Activated CD4-positive, alpha-beta T cell treated with anti-CD3 and anti-CD28 coated beads, Interleukin-10, Interleukin-2, amounts not matched to agents 100 ng/mL and 50 ng/mL, durations not matched to agents 16 hours and 8 hours (primary cell): ENCODE measurements at regions not wholly inside any gene's neighbourhood (a gene's known extent, or its start where the extent isn't known, plus 50 kb on each side); places are given as distances from the start of the nearest gene placed in this dataset.
"Not testable (repeated sequence)": the region's sequence is repeated elsewhere in the genome, so short reads cannot be mapped to it uniquely, and the experiment has no call there.

Experiments used
- DNase-seq: peaks from one replicate; pipeline ENCODE4 v3.0.0-alpha.2; 2020

- no peak for DNase-seq
These were observed 73.7 kb upstream of the PRR5 start for GRCh38 chr22:44628273-44628672.

GRCh38 chr22:44627521-44628139 is 74.4 kb upstream of the PRR5 start:
- no peak for DNase-seq

DNA sequence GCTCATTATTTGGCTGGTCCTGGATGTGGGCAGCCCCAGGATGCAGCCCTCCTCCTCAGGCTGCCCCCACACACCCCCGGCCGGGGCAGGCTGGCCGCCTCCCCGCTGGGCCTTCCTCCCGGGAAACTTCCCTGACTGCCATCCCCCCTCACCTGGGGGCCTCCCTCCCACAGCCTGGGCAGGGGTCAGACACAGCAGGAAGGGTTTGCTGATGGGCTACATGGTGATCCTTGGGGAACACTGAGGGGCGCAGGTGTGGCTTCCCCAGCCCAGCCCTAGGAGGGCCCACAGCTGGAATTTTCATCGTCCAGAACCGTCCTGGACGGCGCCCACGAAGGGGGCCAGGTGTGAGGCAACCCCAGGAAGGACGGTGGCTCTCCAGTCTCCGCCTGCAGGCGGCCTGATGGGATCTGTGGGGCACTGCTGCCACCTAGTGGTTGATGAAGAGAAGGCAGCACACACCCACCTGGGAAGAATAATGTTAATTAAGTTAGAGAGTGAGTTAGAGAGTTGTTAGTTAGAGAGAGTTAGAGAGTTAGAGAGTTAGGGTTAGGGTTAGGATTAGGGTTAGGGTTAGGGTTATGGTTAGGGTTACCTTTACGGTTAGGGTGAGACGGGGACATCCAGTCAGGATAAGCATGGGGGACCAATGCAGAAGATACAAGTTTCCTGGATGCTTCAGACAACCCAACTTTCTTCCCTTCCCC is 75.9 kb upstream of the PRR5 start:
- peak; percentile 80 for DNase-seq

GRCh38 chr22:44625421-44625760 is 76.6 kb upstream of the PRR5 start:
- DNase-seq: no peak

- no peak for DNase-seq
These were observed 77.1 kb upstream of the PRR5 start for GRCh38 chr22:44624689-44625420.

- DNase-seq: no peak
These were observed 78.1 kb upstream of the PRR5 start for GRCh38 chr22:44623771-44624510.

DNA sequence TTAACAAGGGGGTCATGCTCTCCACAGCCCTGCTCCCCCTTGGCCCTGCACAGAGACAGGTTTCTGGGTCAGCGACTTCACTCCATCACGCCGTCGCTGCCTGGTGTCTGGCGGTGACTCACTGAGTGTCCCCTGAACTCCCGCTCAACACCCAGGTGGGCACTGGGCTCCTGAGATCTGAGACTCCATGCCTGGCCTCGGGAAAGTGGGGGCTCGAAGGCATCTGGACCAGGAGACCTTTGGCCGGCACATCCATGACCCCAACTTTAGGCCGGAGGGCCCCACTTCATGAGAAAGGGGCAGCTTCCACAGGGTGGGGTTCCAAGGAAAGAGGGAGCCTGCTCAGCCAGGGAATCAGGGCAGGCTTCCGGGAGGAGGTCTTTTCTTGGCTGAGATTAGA is 79.3 kb upstream of the PRR5 start:
- no peak for DNase-seq

GRCh38 chr22:44622147-44622427 is 79.9 kb upstream of the PRR5 start:
- DNase-seq: peak; percentile 10

DNA sequence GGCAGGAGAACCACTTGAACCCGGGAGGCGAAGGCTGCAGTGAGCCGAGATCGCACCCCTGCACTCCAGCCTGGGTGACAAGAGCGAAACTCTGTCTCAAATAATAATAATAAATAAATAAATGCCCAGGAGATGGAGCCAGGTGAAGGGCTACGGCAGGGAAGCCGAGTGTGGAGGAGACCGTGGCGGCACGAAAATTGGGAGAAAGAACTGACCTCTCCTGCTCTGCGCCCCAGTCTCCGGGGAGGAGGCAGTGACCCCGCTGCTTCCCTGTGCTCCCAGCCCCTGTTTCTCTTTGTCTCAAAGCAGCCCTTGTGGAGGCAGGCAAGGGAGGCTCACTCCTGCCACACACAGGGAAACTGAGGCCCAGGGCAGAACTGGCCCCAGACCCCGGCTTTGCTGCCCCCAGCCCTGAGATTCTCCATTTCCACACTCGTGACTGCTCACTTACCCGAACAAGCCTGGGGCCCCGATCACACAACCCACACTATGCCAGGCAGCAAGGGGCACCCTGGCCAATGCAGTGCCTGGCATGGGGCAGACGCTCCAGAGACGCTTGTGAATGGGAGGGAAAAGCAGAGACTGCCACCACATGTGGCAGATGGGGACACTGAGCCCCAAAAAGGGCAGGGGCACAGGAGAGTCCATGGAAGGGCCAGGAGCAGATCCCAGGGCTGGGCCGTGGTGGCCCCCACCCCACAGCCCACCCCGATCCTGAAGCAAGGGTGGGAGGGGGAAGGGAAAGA is 80.4 kb upstream of the PRR5 start:
- no peak for DNase-seq

DNA sequence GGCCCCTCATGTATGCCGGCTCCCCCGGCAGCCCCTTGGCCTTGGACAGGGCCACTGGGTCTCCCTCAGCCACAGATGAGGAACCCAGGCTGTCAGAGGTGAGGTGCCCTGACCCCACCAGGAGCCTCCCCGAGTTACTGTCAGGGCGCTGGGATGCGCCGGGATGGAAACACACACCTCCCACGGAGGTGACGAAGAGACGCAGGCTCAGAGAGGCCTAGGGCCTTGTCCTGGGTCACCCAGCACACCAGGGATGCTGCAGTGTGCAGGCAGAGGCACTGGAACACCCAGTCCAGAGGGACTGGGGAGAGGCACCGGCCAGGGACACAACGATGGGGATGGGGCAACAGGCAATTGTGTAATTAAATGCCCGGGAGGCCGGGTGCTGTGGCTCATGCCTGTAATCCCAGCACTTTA is 81.2 kb upstream of the PRR5 start:
- DNase-seq: no peak

DNA sequence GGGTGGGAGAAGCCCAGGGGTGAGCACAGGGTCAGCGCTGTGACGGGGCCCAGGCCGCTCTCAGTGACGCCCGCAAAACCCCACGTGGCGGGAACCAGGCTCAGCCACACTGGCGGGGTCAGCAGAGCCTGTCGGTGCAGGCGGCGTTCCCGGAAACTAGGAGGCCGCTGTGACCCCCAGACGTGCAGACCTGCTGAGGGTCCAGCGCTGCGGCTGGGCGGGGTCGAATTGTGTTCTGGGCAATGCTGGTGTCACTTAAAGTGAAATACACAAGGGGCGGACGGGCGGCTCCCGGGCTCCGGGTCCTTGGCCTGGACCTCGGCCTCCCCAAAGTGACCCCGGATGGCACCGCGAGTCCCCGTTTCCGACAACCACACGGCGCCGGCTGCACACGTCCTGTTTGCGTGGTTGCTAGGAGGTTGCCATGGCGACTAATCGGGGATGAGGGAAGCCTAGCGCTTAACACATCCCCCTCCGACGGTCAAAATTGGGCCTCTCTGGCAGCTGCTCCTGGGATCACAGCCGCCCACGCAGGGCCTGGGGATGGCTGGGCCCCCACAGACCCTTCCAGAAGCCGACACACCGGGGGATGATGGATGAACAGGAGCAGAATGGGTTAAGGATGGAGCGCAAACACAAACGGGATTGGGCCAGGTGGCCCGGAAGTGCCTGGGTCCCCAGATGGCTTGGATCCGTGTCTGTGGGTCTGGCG is 81.7 kb upstream of the PRR5 start:
- peak; percentile 79 for DNase-seq

DNA sequence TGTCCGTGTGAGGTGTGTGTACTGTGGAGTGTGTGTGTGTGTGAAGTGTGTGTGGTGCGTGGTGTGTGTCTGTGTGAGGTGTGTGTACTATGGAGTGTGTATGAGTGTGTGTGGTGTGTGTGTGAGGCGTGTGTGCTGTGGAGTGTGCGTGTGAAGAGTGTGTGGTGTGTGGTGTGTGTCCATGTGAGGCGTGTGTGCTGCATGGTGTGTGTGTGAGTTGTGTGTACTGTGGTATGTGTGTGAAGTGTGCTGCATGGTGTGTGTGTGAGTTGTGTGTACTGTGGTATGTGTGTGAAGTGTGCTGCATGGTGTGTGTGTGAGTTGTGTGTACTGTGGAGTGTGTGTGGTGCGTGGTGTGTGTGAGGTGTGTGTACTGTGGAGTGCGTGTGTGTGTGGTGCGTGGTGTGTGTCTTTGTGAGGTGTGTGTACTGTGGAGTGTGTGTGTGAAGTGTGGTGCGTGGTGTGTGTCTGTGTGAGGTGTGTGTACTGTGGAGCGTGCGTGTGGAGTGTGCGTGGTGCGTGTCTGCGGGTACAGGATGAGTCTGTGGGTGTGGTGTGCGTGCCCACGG is 82.4 kb upstream of the PRR5 start:
- DNase-seq: not testable (repeated sequence)

GRCh38 chr22:44618910-44619309 is 83.1 kb upstream of the PRR5 start:
- not testable (repeated sequence) for DNase-seq

GRCh38 chr22:44618400-44618799 is 83.6 kb upstream of the PRR5 start:
- no peak for DNase-seq

GRCh38 chr22:44617828-44618227 is 84.2 kb upstream of the PRR5 start:
- no peak for DNase-seq

DNA sequence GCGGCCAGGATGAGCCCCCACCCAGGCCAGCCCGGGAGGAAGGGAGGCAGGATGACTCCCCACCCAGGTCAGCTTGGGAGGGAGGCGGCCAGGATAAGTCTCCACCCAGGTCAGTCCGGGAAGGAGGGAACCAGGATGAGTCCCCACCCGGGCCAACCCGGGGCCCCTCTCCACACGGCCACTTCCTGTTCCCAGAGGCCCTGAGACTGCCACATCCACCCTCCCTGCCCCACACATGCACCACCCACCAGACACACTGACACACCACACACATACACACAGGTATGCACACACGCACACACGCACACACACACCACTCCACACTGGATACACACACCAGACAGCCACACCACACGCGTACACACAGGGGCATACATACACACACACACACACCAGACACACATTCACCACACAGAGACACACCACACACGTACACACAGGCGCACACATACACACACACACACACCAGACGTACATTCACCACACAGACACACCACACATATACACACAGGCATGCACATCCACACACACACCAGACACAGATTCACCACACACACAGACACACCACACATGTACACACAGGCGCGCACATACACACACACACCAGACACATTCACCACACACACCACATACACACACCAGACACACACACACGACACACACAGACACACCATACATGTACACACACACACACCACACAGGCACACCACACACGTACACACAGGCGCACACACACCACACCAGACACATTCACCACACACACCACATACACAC is 84.9 kb upstream of the PRR5 start:
- DNase-seq: no peak

- DNase-seq: no peak
These were observed 85.5 kb upstream of the PRR5 start for GRCh38 chr22:44616461-44616860.

DNA sequence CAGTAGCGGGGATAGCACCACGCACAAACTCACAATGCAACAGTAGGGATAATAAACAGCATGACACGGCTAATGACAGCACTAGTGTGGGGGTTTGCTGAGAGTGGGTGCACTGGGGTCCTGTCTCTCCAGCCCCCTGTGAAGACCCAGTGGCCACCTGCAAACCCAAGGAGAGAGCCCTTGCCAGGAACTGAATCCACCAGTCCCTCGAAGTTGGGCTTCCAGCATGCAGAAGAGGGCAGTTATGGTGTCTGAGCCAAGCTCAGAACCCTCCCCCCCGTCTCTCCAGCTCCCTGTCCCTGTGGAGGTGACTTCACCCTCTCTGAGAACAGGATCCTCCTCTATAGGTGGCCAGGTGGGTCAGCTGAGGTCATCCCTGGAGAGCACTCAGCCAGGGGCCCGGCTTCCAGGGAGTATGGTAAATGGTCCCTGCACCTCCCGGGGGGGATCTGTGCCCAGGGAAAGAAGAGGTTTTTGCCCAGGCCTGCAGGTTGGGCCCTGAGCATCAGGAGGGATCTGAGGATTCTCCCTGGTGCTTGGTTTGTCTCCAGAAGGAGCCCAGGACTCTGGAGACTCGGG is 86.3 kb upstream of the PRR5 start:
- no peak for DNase-seq

GRCh38 chr22:44615146-44615545 is 86.9 kb upstream of the PRR5 start:
- no peak for DNase-seq

- DNase-seq: no peak
These were observed 88.8 kb upstream of the PRR5 start for GRCh38 chr22:44613196-44613595.
